Astrocyte of the cerebellum (primary cell): ENCODE measurements at regions not wholly inside any gene's neighbourhood (a gene's known extent, or its start where the extent isn't known, plus 50 kb on each side); places are given as distances from the start of the nearest gene placed in this dataset.
"Not testable (repeated sequence)": the region's sequence is repeated elsewhere in the genome, so short reads cannot be mapped to it uniquely, and the experiment has no call there.

ENCODE experiments used
- DNase-seq: peaks from one replicate; pipeline ENCODE4 v3.0.0-alpha.2; 2011; ENCODE audit warnings: low read depth
- H3K4me3 ChIP-seq: 2 replicates; pipeline ENCODE4 v1.5.1; 2011; ENCODE audit warnings: mild to moderate bottlenecking, low read depth, low read length, moderate library complexity
- CTCF ChIP-seq: IDR thresholded peaks from 2 replicates; pipeline ENCODE4 v1.5.1; 2012; ENCODE audit warnings: low read length, low read depth, moderate library complexity, mild to moderate bottlenecking; ENCODE audit errors: missing control alignments
- in situ Hi-C: cut with HindIII; loops from 2 replicates; pipeline ENCODE4 v1.10.0; 2017; ENCODE audit warnings: low sequenced_read_pairs

GRCh38 chr7:152949253-152949652 lies 189.7 kb downstream of the ACTR3B start:
- in situ Hi-C loops, result no loop called here
- DNase-seq, result no peak
- H3K4me3 ChIP-seq, result no peak overlapping the region
- no peak for TF ChIP-seq CTCF

GRCh38 chr7:152949790-152950189 lies 190.2 kb downstream of the ACTR3B start:
- no peak for TF ChIP-seq CTCF
- DNase-seq, result no peak
- in situ Hi-C loops, result no loop called here
- H3K4me3 ChIP-seq, result no peak overlapping the region

- in situ Hi-C loops, result no loop called here
- H3K4me3 ChIP-seq, result no peak overlapping the region
- TF ChIP-seq CTCF, result no peak
- no peak for DNase-seq
Observed at GRCh38 chr7:152956006-152956405, 196.5 kb downstream of the ACTR3B start.

- no peak overlapping the region for H3K4me3 ChIP-seq
- DNase-seq, result no peak
- no peak for TF ChIP-seq CTCF
- in situ Hi-C loops, result no loop called here
Observed at GRCh38 chr7:152959610-152960009, 200.1 kb downstream of the ACTR3B start.

- H3K4me3 ChIP-seq, in situ Hi-C loops, DNase-seq: not testable (repeated sequence)
Observed at GRCh38 chr7:152961796-152962195, 202.2 kb downstream of the ACTR3B start.

- TF ChIP-seq CTCF, result no peak
- H3K4me3 ChIP-seq, result no peak overlapping the region
- DNase-seq, result no peak
- in situ Hi-C loops, result no loop called here
Observed at GRCh38 chr7:152966189-152966588, 206.6 kb downstream of the ACTR3B start.

GRCh38 chr7:152967958-152968357 lies 208.4 kb downstream of the ACTR3B start:
- no peak for TF ChIP-seq CTCF
- in situ Hi-C loops, result no loop called here
- H3K4me3 ChIP-seq, result no peak overlapping the region
- no peak for DNase-seq
